ENCODE measurements at regions not wholly inside any gene's neighbourhood (a gene's known extent, or its start where the extent isn't known, plus 50 kb on each side); places are given as distances from the start of the nearest gene placed in this dataset.

GRCh38 chr6:66638518-66638917, 931.5 kb upstream of the EYS start:
- Histone ChIP-seq H2AFZ (ENCODE audit: low read length) (no peak overlapping the region), H3K23ac (ENCODE audit: insufficient read length) (no peak overlapping the region), H3K79me1 (ENCODE audit: low read depth, low read length) (no peaks in the 10 kb centered on the region), H3K9ac (replicated peaks in 1 of 4; ENCODE audit: extremely low read depth in 1 of 4, low read depth in 3 of 4, low read length in 3 of 4) (no peak overlapping the region), H3K14ac (ENCODE audit: insufficient read length) (no peak overlapping the region), H3K27ac (ENCODE audit: low read depth, low read length) (no peak overlapping the region), H3K36me3 (ENCODE audit: control insufficient read depth in 2 of 4, insufficient read depth in 4 of 4, low read length in 3 of 4) (no peaks in the 10 kb centered on the region), H2BK12ac (ENCODE audit: low read depth, low read length) (no peak overlapping the region), H3K4me1 (replicated peaks in 1 of 4; ENCODE audit: control insufficient read depth in 3 of 4, insufficient read depth in 4 of 4, low read length in 3 of 4) (no peaks in the 10 kb centered on the region), H2BK120ac (replicated peaks; ENCODE audit: low read depth, low read length) (no peak overlapping the region), H2BK20ac (ENCODE audit: low read length) (no peak overlapping the region), H4K91ac (replicated peaks; ENCODE audit: insufficient read length, low read length) (no peak overlapping the region), H2BK5ac (ENCODE audit: low read depth, low read length) (no peak overlapping the region), H3K4me2 (ENCODE audit: insufficient read depth in 1 of 2, low read depth in 2 of 2, low read length in 2 of 2) (no peak overlapping the region), H3K27me3 (replicated peaks in 1 of 4; ENCODE audit: control insufficient read depth in 3 of 4, extremely low read depth in 1 of 4, insufficient read depth in 3 of 4, low read length in 3 of 4) (no peaks in the 10 kb centered on the region), H3K56ac (replicated peaks; ENCODE audit: insufficient read length, low read depth, low read length) (no peak overlapping the region), H3K4me3 (ENCODE audit: extremely low read depth in 1 of 4, insufficient read depth in 2 of 4, low read depth in 3 of 4, low read length in 4 of 4) (no peak overlapping the region), H3K18ac (ENCODE audit: extremely low read depth, low read length) (no peak overlapping the region), H2AK5ac (ENCODE audit: low read depth, low read length) (no peak overlapping the region), H3K4ac (replicated peaks; ENCODE audit: insufficient read length, low read depth, low read length) (no peak overlapping the region), H4K8ac (ENCODE audit: extremely low read depth, insufficient read depth, low read length) (no peak overlapping the region), H4K5ac (ENCODE audit: insufficient read length, low read depth, low read length) (no peak overlapping the region), H3K23me2 (ENCODE audit: low read depth, low read length) (no peaks in the 10 kb centered on the region), H3K79me2 (ENCODE audit: control insufficient read depth in 1 of 2, insufficient read depth in 2 of 2, low read length in 2 of 2) (no peaks in the 10 kb centered on the region), H4K20me1 (replicated peaks in 1 of 2; ENCODE audit: control insufficient read depth in 1 of 2, insufficient read depth in 2 of 2, low read length in 2 of 2) (no peaks in the 10 kb centered on the region), H2BK15ac (ENCODE audit: low read length) (no peak overlapping the region), H3K9me3 (ENCODE audit: insufficient read depth in 2 of 2, low read depth in 1 of 2, low read length in 1 of 2) (no peaks in the 10 kb centered on the region)
- TF ChIP-seq CHD1 (IDR thresholded peaks at IDR 0.05; ENCODE audit: low read depth, low read length) (no peak), SAP30 (IDR thresholded peaks at IDR 0.05; ENCODE audit: insufficient read depth, insufficient replicate concordance, low read length) (no peak), TCF12 (IDR thresholded peaks at IDR 0.05; ENCODE audit: low read depth, low read length) (no peak), RBBP5 (IDR thresholded peaks at IDR 0.05; ENCODE audit: borderline replicate concordance, low read depth, low read length) (no peak), JUN (IDR thresholded peaks at IDR 0.05; ENCODE audit: low read depth, low read length) (no peak), TAF1 (IDR thresholded peaks at IDR 0.05; ENCODE audit: low read depth, low read length) (no peak), RFX5 (IDR thresholded peaks at IDR 0.05; ENCODE audit: borderline replicate concordance, low read depth, low read length) (no peak)
- ChIA-PET POLR2A (ENCODE audit: partially characterized antibody) (no interaction called here), CTCF (ENCODE audit: partially characterized antibody) (no interaction called here)
- 90% methylated on average over 3 of the region's 3 CpGs; no CpG with 5 or more reads in 1 of the 2 experiments for WGBS, 2 experiments (ENCODE audit: extremely low coverage in 1 of 2, insufficient coverage in 1 of 2, insufficient read length in 1 of 2, insufficient replicate concordance in 2 of 2, low coverage in 1 of 2, low lambda C conversion rate in 2 of 2, missing lambda C conversion rate in 1 of 2)
- DNase-seq (ENCODE audit: low read depth in 1 of 2, low spot score in 2 of 2), result no peak
- FAIRE-seq, result no peak

All from H1 (cell line).